ENCODE measurements at regions not wholly inside any gene's neighbourhood (a gene's known extent, or its start where the extent isn't known, plus 50 kb on each side); places are given as distances from the start of the nearest gene placed in this dataset.

DNA sequence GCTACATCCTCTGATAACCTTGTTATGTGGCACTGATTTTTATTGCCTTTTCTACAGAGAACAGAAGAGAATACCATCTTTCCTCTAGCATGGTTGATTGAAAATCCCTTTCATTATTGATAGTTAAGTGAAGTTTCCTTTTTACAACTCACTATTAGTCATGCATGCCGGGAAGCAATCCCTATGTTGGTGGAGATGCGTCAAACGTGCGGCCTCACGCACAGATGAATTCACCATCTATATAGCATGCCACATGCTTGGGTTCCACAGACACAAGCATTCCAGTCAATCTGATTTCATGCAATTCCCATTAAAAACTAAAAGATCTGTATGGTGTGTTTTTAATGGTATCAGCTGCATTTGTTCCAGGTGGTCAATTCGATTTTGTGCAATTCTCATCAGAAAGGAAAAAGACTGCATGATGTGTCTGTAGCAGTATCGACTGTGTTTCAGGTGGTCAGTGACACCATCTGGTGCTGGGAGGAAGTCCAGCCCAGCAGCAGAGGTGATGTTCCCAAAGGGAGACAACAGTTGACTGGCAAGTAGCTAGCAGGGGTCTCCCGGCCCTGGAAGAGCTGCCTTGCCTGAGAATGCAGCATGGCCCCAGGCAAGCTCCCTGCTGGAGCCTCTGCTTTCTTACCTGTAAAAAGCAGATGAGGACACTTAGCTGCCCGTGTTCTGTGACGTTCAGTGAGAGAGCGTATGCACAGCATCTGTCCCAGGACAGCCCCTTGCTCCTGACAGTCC lies 151.3 kb upstream of the NCK2 start:
- Histone ChIP-seq H3K36me3 (replicated peaks in 1 of 2; ENCODE audit: control extremely low read depth in 1 of 2, control insufficient read depth in 1 of 2, extremely low read depth in 1 of 2, insufficient read depth in 2 of 2, low read length in 1 of 2) (no peaks in the 10 kb centered on the region), H3K9me3 (ENCODE audit: control extremely low read depth in 1 of 3, control insufficient read depth in 2 of 3, insufficient read depth in 1 of 3, low read length in 2 of 3) (peaks cover 0 to 13% (median 5%) of the 10 kb centered on the region in 3 donors), H3K27me3 (replicated peaks in 1 of 4; ENCODE audit: control extremely low read depth in 1 of 4, control insufficient read depth in 3 of 4, insufficient read depth in 4 of 4, low read length in 3 of 4) (no peaks in the 10 kb centered on the region), H3K4me2 (replicated peaks; ENCODE audit: low read depth, low read length, poor library complexity, severe bottlenecking) (no peak overlapping the region), H4K20me1 (ENCODE audit: control insufficient read depth, insufficient read depth, low read length, poor library complexity, severe bottlenecking) (no peaks in the 10 kb centered on the region), H3K27ac (ENCODE audit: low read length in 2 of 2) (no peak overlapping the region), H3K4me3 (ENCODE audit: control extremely low read depth in 1 of 5, extremely low read depth in 1 of 5, insufficient read depth in 1 of 5, low read depth in 2 of 5, low read length in 4 of 5) (no peak overlapping the region), H3K9ac (ENCODE audit: low read length) (no peak overlapping the region), H2AFZ (ENCODE audit: insufficient read depth, low read depth, low read length, poor library complexity, severe bottlenecking) (no peak overlapping the region), H3K4me1 (ENCODE audit: control insufficient read depth in 2 of 2, insufficient read depth in 2 of 2, low read length in 2 of 2) (peaks cover 3 to 4% of the 10 kb centered on the region in 2 donors), H3K79me2 (ENCODE audit: control insufficient read depth, insufficient read depth, low read length) (no peaks in the 10 kb centered on the region)
- TF ChIP-seq EZH2 (IDR thresholded peaks at IDR 0.05; ENCODE audit: borderline replicate concordance, insufficient read depth, low read depth, low read length, poor library complexity, severe bottlenecking) = no peak
- TF ChIP-seq, protein P1, sequence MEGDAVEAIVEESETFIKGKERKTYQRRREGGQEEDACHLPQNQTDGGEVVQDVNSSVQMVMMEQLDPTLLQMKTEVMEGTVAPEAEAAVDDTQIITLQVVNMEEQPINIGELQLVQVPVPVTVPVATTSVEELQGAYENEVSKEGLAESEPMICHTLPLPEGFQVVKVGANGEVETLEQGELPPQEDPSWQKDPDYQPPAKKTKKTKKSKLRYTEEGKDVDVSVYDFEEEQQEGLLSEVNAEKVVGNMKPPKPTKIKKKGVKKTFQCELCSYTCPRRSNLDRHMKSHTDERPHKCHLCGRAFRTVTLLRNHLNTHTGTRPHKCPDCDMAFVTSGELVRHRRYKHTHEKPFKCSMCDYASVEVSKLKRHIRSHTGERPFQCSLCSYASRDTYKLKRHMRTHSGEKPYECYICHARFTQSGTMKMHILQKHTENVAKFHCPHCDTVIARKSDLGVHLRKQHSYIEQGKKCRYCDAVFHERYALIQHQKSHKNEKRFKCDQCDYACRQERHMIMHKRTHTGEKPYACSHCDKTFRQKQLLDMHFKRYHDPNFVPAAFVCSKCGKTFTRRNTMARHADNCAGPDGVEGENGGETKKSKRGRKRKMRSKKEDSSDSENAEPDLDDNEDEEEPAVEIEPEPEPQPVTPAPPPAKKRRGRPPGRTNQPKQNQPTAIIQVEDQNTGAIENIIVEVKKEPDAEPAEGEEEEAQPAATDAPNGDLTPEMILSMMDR (IDR thresholded peaks at IDR 0.05) = no peak
- no peak overlapping the region for H3K27ac Mint-ChIP-seq
- POLR2A ChIA-PET = no interaction called here
- intact Hi-C loops (cut with micrococcal nuclease) = no loop called here
- no peaks in the 10 kb centered on the region for H3K27me3 Mint-ChIP-seq
- WGBS (ENCODE audit: insufficient coverage) = 89% methylated on average over 7 of the region's 11 CpGs
- H3K4me1 Mint-ChIP-seq = peaks cover 3% of the 10 kb centered on the region
- DNase-seq (no peak), ATAC-seq (ENCODE audit: low read depth) (no peak)
- H3K9me3 Mint-ChIP-seq (ENCODE audit: insufficient read depth) = peaks cover 8% of the 10 kb centered on the region
- CTCF ChIA-PET = no interaction called here
- no peak overlapping the region for H3K4me3 Mint-ChIP-seq

DNA sequence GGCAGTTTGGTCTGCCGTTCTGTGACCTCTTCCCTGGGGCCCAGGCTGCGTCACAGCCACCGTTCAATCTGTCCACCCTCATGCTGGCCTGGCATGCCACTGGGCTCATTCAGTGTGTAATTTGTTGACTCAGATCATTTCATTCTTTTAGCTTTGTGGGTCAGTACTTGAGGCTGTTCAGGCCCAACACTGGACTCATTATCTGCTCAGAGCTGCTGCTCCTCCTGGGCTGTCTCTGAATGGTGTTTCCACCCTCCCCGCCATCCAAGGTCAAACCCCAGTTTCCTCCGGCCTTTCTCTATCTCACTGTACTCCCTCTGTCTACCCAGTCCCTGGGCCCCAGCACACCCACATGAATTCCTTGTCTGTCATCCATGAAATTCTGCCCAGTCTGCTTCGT lies 152.4 kb upstream of the NCK2 start:
- H3K4me3 Mint-ChIP-seq = no peak overlapping the region
- Histone ChIP-seq H3K4me1 (ENCODE audit: control insufficient read depth in 2 of 2, insufficient read depth in 2 of 2, low read length in 2 of 2) (peaks cover 3 to 4% of the 10 kb centered on the region in 2 donors), H3K79me2 (ENCODE audit: control insufficient read depth, insufficient read depth, low read length) (no peaks in the 10 kb centered on the region), H3K4me3 (ENCODE audit: control extremely low read depth in 1 of 5, extremely low read depth in 1 of 5, insufficient read depth in 1 of 5, low read depth in 2 of 5, low read length in 4 of 5) (no peak overlapping the region), H3K4me2 (replicated peaks; ENCODE audit: low read depth, low read length, poor library complexity, severe bottlenecking) (no peak overlapping the region), H3K9ac (ENCODE audit: low read length) (no peak overlapping the region), H2AFZ (ENCODE audit: insufficient read depth, low read depth, low read length, poor library complexity, severe bottlenecking) (no peak overlapping the region), H3K27ac (ENCODE audit: low read length in 2 of 2) (no peak overlapping the region), H4K20me1 (ENCODE audit: control insufficient read depth, insufficient read depth, low read length, poor library complexity, severe bottlenecking) (no peaks in the 10 kb centered on the region), H3K36me3 (replicated peaks in 1 of 2; ENCODE audit: control extremely low read depth in 1 of 2, control insufficient read depth in 1 of 2, extremely low read depth in 1 of 2, insufficient read depth in 2 of 2, low read length in 1 of 2) (no peaks in the 10 kb centered on the region), H3K27me3 (replicated peaks in 1 of 4; ENCODE audit: control extremely low read depth in 1 of 4, control insufficient read depth in 3 of 4, insufficient read depth in 4 of 4, low read length in 3 of 4) (no peaks in the 10 kb centered on the region), H3K9me3 (ENCODE audit: control extremely low read depth in 1 of 3, control insufficient read depth in 2 of 3, insufficient read depth in 1 of 3, low read length in 2 of 3) (peaks cover 0 to 13% (median 5%) of the 10 kb centered on the region in 3 donors)
- intact Hi-C loops (cut with micrococcal nuclease) = no loop called here
- peaks cover 3% of the 10 kb centered on the region for H3K4me1 Mint-ChIP-seq
- ChIA-PET CTCF (interaction anchor here (1.1 kb wide), 1 partner anchor 17 kb away, joined by 3 read pairs; no protein-coding TSS in a partner anchor), POLR2A (no interaction called here)
- no peak for TF ChIP-seq EZH2 (IDR thresholded peaks at IDR 0.05; ENCODE audit: borderline replicate concordance, insufficient read depth, low read depth, low read length, poor library complexity, severe bottlenecking)
- TF ChIP-seq, protein P1 (IDR thresholded peaks at IDR 0.05) = no peak
- no peak overlapping the region for H3K27ac Mint-ChIP-seq
- no peak for ATAC-seq (ENCODE audit: low read depth)
- peaks cover 12% of the 10 kb centered on the region for H3K9me3 Mint-ChIP-seq (ENCODE audit: insufficient read depth)
- 90% methylated on average over 6 of the region's 6 CpGs for WGBS (ENCODE audit: insufficient coverage)
- no peak for DNase-seq
- no peaks in the 10 kb centered on the region for H3K27me3 Mint-ChIP-seq
